WERI-Rb-1 (cell line): ENCODE measurements at regions not wholly inside any gene's neighbourhood (a gene's known extent, or its start where the extent isn't known, plus 50 kb on each side); places are given as distances from the start of the nearest gene placed in this dataset.
"Not testable (repeated sequence)": the region's sequence is repeated elsewhere in the genome, so short reads cannot be mapped to it uniquely, and the experiment has no call there.

Experiments used
- DNase-seq: peaks from one replicate; pipeline ENCODE4 v3.0.0-alpha.2; 2020
- H3K27ac ChIP-seq: fragments of 250-450 bp; sonication (Bioruptor Pico); 2 replicates; pipeline ENCODE4 v1.5.1; 2020; ENCODE audit warnings: mild to moderate bottlenecking, moderate library complexity
- H3K27me3 ChIP-seq: fragments of 250-450 bp; sonication (Bioruptor Pico); 2 replicates; pipeline ENCODE4 v1.5.1; 2021; ENCODE audit warnings: mild to moderate bottlenecking, low read depth, moderate library complexity; ENCODE audit not compliant: insufficient read depth, severe bottlenecking
- H3K36me3 ChIP-seq: fragments of 250-450 bp; sonication (Bioruptor Pico); 2 replicates; pipeline ENCODE4 v1.5.1; 2020; ENCODE audit warnings: mild to moderate bottlenecking, moderate library complexity
- H3K4me3 ChIP-seq: 2 replicates; pipeline ENCODE4 v1.5.1; 2011; ENCODE audit warnings: low read depth, mild to moderate bottlenecking, control low read depth, low read length
- H3K9me3 ChIP-seq: fragments of 250-450 bp; sonication (Bioruptor Pico); 2 replicates; pipeline ENCODE4 v1.5.1; 2021; ENCODE audit warnings: mild to moderate bottlenecking, moderate library complexity; ENCODE audit not compliant: severe bottlenecking
- TF ChIP-seq, protein P1 (sequence below): IDR thresholded peaks from 2 replicates; pipeline ENCODE4 v1.5.1; 2011; ENCODE audit warnings: low read depth, mild to moderate bottlenecking, control low read depth, inconsistent platforms, low read length

DNA sequence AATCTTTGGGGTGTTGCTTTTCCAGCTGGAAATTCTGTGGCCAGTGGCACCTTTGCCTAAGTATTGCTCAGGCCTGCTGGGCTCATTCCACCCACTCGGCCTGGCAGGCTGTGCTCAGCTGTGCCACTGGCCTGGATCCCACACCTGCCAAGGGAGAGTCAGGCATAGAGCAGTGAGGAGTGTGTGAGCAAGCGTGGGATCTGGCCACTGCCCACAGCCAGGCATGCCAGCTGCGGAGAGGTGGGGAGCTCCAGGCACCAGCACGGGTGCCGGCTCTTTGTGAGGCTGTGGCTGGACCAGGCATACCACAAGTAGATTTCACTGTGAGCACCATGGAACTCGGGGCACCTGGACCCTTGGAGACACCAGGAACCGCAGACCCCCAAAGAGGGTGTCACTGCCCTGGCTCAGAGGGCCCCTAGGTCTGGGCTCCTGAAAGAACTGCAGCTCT lies 118.1 kb upstream of the MAP2 start:
- no peaks in the 10 kb centered on the region for H3K9me3 ChIP-seq
- DNase-seq, result no peak
- no peak overlapping the region for H3K4me3 ChIP-seq
- no peaks in the 10 kb centered on the region for H3K36me3 ChIP-seq
- H3K27me3 ChIP-seq, result no peaks in the 10 kb centered on the region
- TF ChIP-seq, protein P1, sequence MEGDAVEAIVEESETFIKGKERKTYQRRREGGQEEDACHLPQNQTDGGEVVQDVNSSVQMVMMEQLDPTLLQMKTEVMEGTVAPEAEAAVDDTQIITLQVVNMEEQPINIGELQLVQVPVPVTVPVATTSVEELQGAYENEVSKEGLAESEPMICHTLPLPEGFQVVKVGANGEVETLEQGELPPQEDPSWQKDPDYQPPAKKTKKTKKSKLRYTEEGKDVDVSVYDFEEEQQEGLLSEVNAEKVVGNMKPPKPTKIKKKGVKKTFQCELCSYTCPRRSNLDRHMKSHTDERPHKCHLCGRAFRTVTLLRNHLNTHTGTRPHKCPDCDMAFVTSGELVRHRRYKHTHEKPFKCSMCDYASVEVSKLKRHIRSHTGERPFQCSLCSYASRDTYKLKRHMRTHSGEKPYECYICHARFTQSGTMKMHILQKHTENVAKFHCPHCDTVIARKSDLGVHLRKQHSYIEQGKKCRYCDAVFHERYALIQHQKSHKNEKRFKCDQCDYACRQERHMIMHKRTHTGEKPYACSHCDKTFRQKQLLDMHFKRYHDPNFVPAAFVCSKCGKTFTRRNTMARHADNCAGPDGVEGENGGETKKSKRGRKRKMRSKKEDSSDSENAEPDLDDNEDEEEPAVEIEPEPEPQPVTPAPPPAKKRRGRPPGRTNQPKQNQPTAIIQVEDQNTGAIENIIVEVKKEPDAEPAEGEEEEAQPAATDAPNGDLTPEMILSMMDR, result no peak
- H3K27ac ChIP-seq, result no peak overlapping the region

GRCh38 chr2:209307161-209308001 lies 116.5 kb upstream of the MAP2 start:
- Histone ChIP-seq H3K4me3 (no peak overlapping the region), H3K27ac (no peak overlapping the region), H3K36me3 (no peaks in the 10 kb centered on the region), H3K27me3 (no peaks in the 10 kb centered on the region), H3K9me3 (no peaks in the 10 kb centered on the region)
- no peak for DNase-seq
- TF ChIP-seq, protein P1, result no peak

GRCh38 chr2:209308415-209308814 lies 115.4 kb upstream of the MAP2 start:
- TF ChIP-seq, protein P1, result no peak
- Histone ChIP-seq H3K27me3 (no peaks in the 10 kb centered on the region), H3K27ac (no peak overlapping the region), H3K36me3 (no peaks in the 10 kb centered on the region), H3K4me3 (no peak overlapping the region), H3K9me3 (no peaks in the 10 kb centered on the region)
- DNase-seq, result no peak

GRCh38 chr2:209311948-209312347 lies 111.9 kb upstream of the MAP2 start:
- H3K9me3 ChIP-seq, result no peaks in the 10 kb centered on the region
- no peaks in the 10 kb centered on the region for H3K36me3 ChIP-seq
- TF ChIP-seq, protein P1, result no peak
- H3K4me3 ChIP-seq, result no peak overlapping the region
- H3K27ac ChIP-seq, result no peak overlapping the region
- no peaks in the 10 kb centered on the region for H3K27me3 ChIP-seq
- no peak for DNase-seq

DNA sequence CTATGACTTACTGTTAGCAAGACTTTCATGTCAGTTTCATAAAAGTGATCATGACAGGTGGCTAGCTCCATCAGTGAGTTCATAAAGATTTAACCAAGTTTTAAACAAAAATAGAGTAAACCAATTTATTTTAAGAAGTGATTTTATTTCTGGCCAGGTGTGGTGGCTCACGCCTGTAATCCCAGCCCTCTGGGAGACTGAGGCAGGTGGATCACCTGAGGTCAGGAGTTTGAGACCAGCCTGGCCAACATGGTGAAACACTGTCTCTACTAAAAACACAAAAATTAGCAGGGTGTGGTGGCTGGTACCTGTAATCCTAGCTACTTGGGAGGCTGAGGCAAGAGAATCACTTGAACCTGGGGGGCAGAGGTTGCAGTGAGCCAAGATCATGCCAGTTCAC lies 111.4 kb upstream of the MAP2 start:
- DNase-seq, H3K27ac ChIP-seq, H3K36me3 ChIP-seq, H3K9me3 ChIP-seq, H3K4me3 ChIP-seq, H3K27me3 ChIP-seq: not testable (repeated sequence)

- no peak overlapping the region for H3K27ac ChIP-seq
- H3K4me3 ChIP-seq, result no peak overlapping the region
- TF ChIP-seq, protein P1, result no peak
- no peaks in the 10 kb centered on the region for H3K36me3 ChIP-seq
- H3K9me3 ChIP-seq, result no peaks in the 10 kb centered on the region
- no peak for DNase-seq
- H3K27me3 ChIP-seq, result no peaks in the 10 kb centered on the region
Observed at GRCh38 chr2:209314653-209315052, 109.2 kb upstream of the MAP2 start.
